ENCODE measurements at regions not wholly inside any gene's neighbourhood (a gene's known extent, or its start where the extent isn't known, plus 50 kb on each side); places are given as distances from the start of the nearest gene placed in this dataset.

GRCh38 chr17:70238646-70239045, 69.3 kb downstream of the KCNJ2 start:
- Histone ChIP-seq H3K4me1 (ENCODE audit: control insufficient read depth, insufficient read depth, low read length) (no peaks in the 10 kb centered on the region), H3K4me3 (ENCODE audit: low read depth in 2 of 2, low read length in 2 of 2) (no peak overlapping the region), H3K36me3 (ENCODE audit: control insufficient read depth, insufficient read depth, low read length) (no peaks in the 10 kb centered on the region), H3K27me3 (ENCODE audit: control insufficient read depth, insufficient read depth, low read length) (no peaks in the 10 kb centered on the region), H3K9me3 (ENCODE audit: control insufficient read depth, insufficient read depth, low read depth, low read length) (no peaks in the 10 kb centered on the region), H3K27ac (ENCODE audit: low read length) (no peak overlapping the region)
- in situ Hi-C loops (cut with HindIII; ENCODE audit: low pct_unique_long_range_greater_than_20kb, low sequenced_read_pairs), result no loop called here
- DNase-seq (ENCODE audit: low read depth, low spot score) (no peak), ATAC-seq (no peak)
- TF ChIP-seq SIN3A (IDR thresholded peaks at IDR 0.05; ENCODE audit: borderline replicate concordance, insufficient read depth, low read depth, low read length) (no peak), CTCF (IDR thresholded peaks at IDR 0.05) (no peak), POLR2AphosphoS5 (IDR thresholded peaks at IDR 0.05; ENCODE audit: low read depth, low read length) (no peak), TCF7L2 (IDR thresholded peaks at IDR 0.05; ENCODE audit: low read depth, low read length) (no peak), REST (IDR thresholded peaks at IDR 0.05; ENCODE audit: insufficient read depth in 1 of 2, low read depth in 2 of 2, low read length in 1 of 2) (no peak)
- intact Hi-C loops (cut with micrococcal nuclease; ENCODE audit: unreplicated experiment), result no loop called here
- ChIA-PET POLR2A (interaction anchor here (0.6 kb wide), 1 partner anchor 63 kb away, joined by 4 read pairs; no protein-coding TSS in a partner anchor), CTCF (no interaction called here)
- BruUV-seq (replicated peaks), result no TSS peak

GRCh38 chr17:70239391-70239826, 70.1 kb downstream of the KCNJ2 start:
- in situ Hi-C loops (cut with HindIII; ENCODE audit: low pct_unique_long_range_greater_than_20kb, low sequenced_read_pairs) (no loop called here), intact Hi-C loops (cut with micrococcal nuclease; ENCODE audit: unreplicated experiment) (no loop called here)
- H3K27me3 ChIP-seq (ENCODE audit: control insufficient read depth, insufficient read depth, low read length), result no peaks in the 10 kb centered on the region
- no peaks in the 10 kb centered on the region for H3K9me3 ChIP-seq (ENCODE audit: control insufficient read depth, insufficient read depth, low read depth, low read length)
- H3K27ac ChIP-seq (ENCODE audit: low read length), result no peak overlapping the region
- ChIA-PET CTCF (no interaction called here), POLR2A (no interaction called here)
- no peak for ATAC-seq
- no peaks in the 10 kb centered on the region for H3K4me1 ChIP-seq (ENCODE audit: control insufficient read depth, insufficient read depth, low read length)
- no peak overlapping the region for H3K4me3 ChIP-seq (ENCODE audit: low read depth in 2 of 2, low read length in 2 of 2)
- no TSS peak for BruUV-seq (replicated peaks)
- H3K36me3 ChIP-seq (ENCODE audit: control insufficient read depth, insufficient read depth, low read length), result no peaks in the 10 kb centered on the region
- DNase-seq (ENCODE audit: low read depth, low spot score), result no peak
- no peak for TF ChIP-seq TCF7L2 (IDR thresholded peaks at IDR 0.05; ENCODE audit: low read depth, low read length)
- no peak for TF ChIP-seq CTCF (IDR thresholded peaks at IDR 0.05)
- no peak for TF ChIP-seq REST (IDR thresholded peaks at IDR 0.05; ENCODE audit: insufficient read depth in 1 of 2, low read depth in 2 of 2, low read length in 1 of 2)
- TF ChIP-seq SIN3A (IDR thresholded peaks at IDR 0.05; ENCODE audit: borderline replicate concordance, insufficient read depth, low read depth, low read length), result no peak
- no peak for TF ChIP-seq POLR2AphosphoS5 (IDR thresholded peaks at IDR 0.05; ENCODE audit: low read depth, low read length)

All from Panc1 (cell line).